Spleen (tissue), 11 donors: ENCODE measurements at regions not wholly inside any gene's neighbourhood (a gene's known extent, or its start where the extent isn't known, plus 50 kb on each side); places are given as distances from the start of the nearest gene placed in this dataset.

Experiments used
- DNase-seq: peaks from one replicate; pipeline ENCODE4 v3.0.0-alpha.2; 2020
- H3K27ac ChIP-seq, 8 donors: fragments of 200-600 bp; sonication (generic) in 7 of 8; 1 replicate in 4 of 8; 2 replicates in 4 of 8; pipeline versions ENCODE4 v1.5.0 to v1.8.0; 2016 to 2021; ENCODE audit warnings: inconsistent platforms in 4 of 8, mild to moderate bottlenecking in 4 of 8, moderate library complexity in 1 of 8
- H3K27me3 ChIP-seq, 7 donors: fragments of 200-600 bp; sonication (generic) in 6 of 7; replicated peaks in 1 of 7; 1 replicate in 4 of 7; 2 replicates in 3 of 7; pipeline versions ENCODE4 v1.5.0 to v1.8.0; 2016 to 2021; ENCODE audit warnings: inconsistent platforms in 3 of 7, mild to moderate bottlenecking in 1 of 7
- H3K36me3 ChIP-seq, 6 donors: fragments of 200-600 bp; sonication (generic) in 5 of 6; 1 replicate in 4 of 6; 2 replicates in 2 of 6; pipeline versions ENCODE4 v1.5.0 to v1.8.0; 2016 to 2021; ENCODE audit warnings: inconsistent platforms in 2 of 6
- H3K4me1 ChIP-seq, 6 donors: fragments of 200-600 bp; sonication (generic) in 5 of 6; 1 replicate in 3 of 6; 2 replicates in 3 of 6; pipeline versions ENCODE4 v1.5.0 to v1.8.0; 2016 to 2021; ENCODE audit warnings: inconsistent platforms in 3 of 6
- H3K4me3 ChIP-seq, 8 donors: fragments of 200-600 bp; sonication (generic) in 7 of 8; 1 replicate in 4 of 8; 2 replicates in 4 of 8; pipeline versions ENCODE4 v1.5.0 to v1.8.0; 2016 to 2021; ENCODE audit warnings: inconsistent platforms in 4 of 8, mild to moderate bottlenecking in 4 of 8, moderate library complexity in 2 of 8
- H3K9me3 ChIP-seq, 8 donors: fragments of 200-600 bp; sonication (generic) in 7 of 8; 1 replicate in 4 of 8; 2 replicates in 4 of 8; pipeline versions ENCODE4 v1.5.0 to v1.8.0; 2016 to 2021; ENCODE audit warnings: inconsistent platforms in 4 of 8
- CTCF ChIP-seq, 11 experiments: fragments of 200-600 bp in 7 of 11; fragments of 450-650 bp in 4 of 11; sonication (generic) in 4 of 11; IDR thresholded peaks in 8 of 11; conservative IDR thresholded peaks in 3 of 11; 1 replicate in 7 of 11; 2 replicates in 4 of 11; pipeline versions ENCODE4 v1.4.0 to v1.8.0; 2016 to 2021; ENCODE audit warnings: antibody characterized with exemption in 11 of 11, inconsistent platforms in 4 of 11, mild to moderate bottlenecking in 1 of 11
- POLR2A ChIP-seq, 3 donors: fragments of 450-650 bp; IDR thresholded peaks; one replicate each; pipeline ENCODE4 v1.5.1; 2017; ENCODE audit warnings: antibody characterized with exemption in 3 of 3, mild to moderate bottlenecking in 1 of 3
- POLR2AphosphoS5 ChIP-seq, 3 donors: sonication (generic); formaldehyde crosslinking; IDR thresholded peaks; one replicate each; pipeline ENCODE4 v1.5.1; 2017; ENCODE audit warnings: antibody characterized with exemption in 3 of 3
- WGBS, 5 donors: extraction: QIAGEN DNeasy Blood & Tissue Kit in 3 of 5; methylation state at CpG; one replicate each; pipeline versions ENCODE4 v1.1.5 to v1.1.7; 2013 to 2018; 5-methylcytosine and 5-hydroxymethylcytosine counted together
- intact Hi-C: fragments of 100-400 bp; cut with DNase I; formaldehyde crosslinking; loops from one replicate; pipeline ENCODE4 v1.15.0; 2023; ENCODE audit warnings: low total_unique reads
- donor health status: healthy with polysubstance abuse.
- donor health status: DM: no; HTN: no; CAD: no; lungs with moderate emphysema.
- donor health status: DM: no; HTN: no; CAD: no.
- donor health status: Bipolar disorder and iron deficiency.
- donor health status: healthy.
- donor health status: DM: no; HTN: no; CAD: no.
- donor health status: DM: yes; HTN: yes; CAD: no.

GRCh38 chr5:56340196-56340980 is 107.3 kb upstream of the ANKRD55 start:
- intact Hi-C loops: no loop called here
- Histone ChIP-seq H3K36me3 (no peaks in the 10 kb centered on the region), H3K9me3 (peaks cover 0 to 10% (median 7%) of the 10 kb centered on the region in 8 donors), H3K27me3 (no peaks in the 10 kb centered on the region), H3K4me3 (no peak overlapping the region), H3K4me1 (peaks cover 0 to 24% (median 6%) of the 10 kb centered on the region in 6 donors), H3K27ac (no peak overlapping the region)
- 85 to 92% (median 87%) methylated on average over 3 of the region's 3 CpGs for WGBS, 5 donors
- DNase-seq: no peak
- TF ChIP-seq CTCF (IDR thresholded peaks at IDR 0.05 in 8 of 11, conservative IDR thresholded peaks at IDR 0.05 in 3 of 11): no peak
- TF ChIP-seq POLR2A (IDR thresholded peaks at IDR 0.05): no peak
- TF ChIP-seq POLR2AphosphoS5 (IDR thresholded peaks at IDR 0.05): no peak

GRCh38 chr5:56339732-56340131 is 106.6 kb upstream of the ANKRD55 start:
- TF ChIP-seq POLR2AphosphoS5 (IDR thresholded peaks at IDR 0.05) (no peak), POLR2A (IDR thresholded peaks at IDR 0.05) (no peak), CTCF (IDR thresholded peaks at IDR 0.05 in 8 of 11, conservative IDR thresholded peaks at IDR 0.05 in 3 of 11) (no peak)
- Histone ChIP-seq H3K36me3 (no peaks in the 10 kb centered on the region), H3K27ac (no peak overlapping the region), H3K4me1 (peaks cover 0 to 18% (median 3%) of the 10 kb centered on the region in 6 donors), H3K4me3 (no peak overlapping the region), H3K27me3 (no peaks in the 10 kb centered on the region), H3K9me3 (peaks cover 0 to 17% (median 13%) of the 10 kb centered on the region in 8 donors)
- no peak for DNase-seq
- intact Hi-C loops: no loop called here
- 82 to 87% (median 86%) methylated on average over 4 of the region's 4 CpGs for WGBS, 5 donors

- DNase-seq: no peak
- no peak overlapping the region for H3K4me3 ChIP-seq
- intact Hi-C loops: no loop called here
- H3K36me3 ChIP-seq: no peaks in the 10 kb centered on the region
- H3K4me1 ChIP-seq: peaks cover 0 to 6% (median 0%) of the 10 kb centered on the region in 6 donors
- WGBS, 5 donors: 81 to 89% (median 84%) methylated on average over 5 of the region's 5 CpGs
- TF ChIP-seq POLR2A (IDR thresholded peaks at IDR 0.05): no peak
- TF ChIP-seq CTCF (IDR thresholded peaks at IDR 0.05 in 8 of 11, conservative IDR thresholded peaks at IDR 0.05 in 3 of 11): no peak
- no peak for TF ChIP-seq POLR2AphosphoS5 (IDR thresholded peaks at IDR 0.05)
- no peak overlapping the region for H3K27ac ChIP-seq
- H3K9me3 ChIP-seq: peaks cover 0 to 23% (median 16%) of the 10 kb centered on the region in 8 donors
- H3K27me3 ChIP-seq: no peaks in the 10 kb centered on the region
Measured at GRCh38 chr5:56337715-56338319, 104.7 kb upstream of the ANKRD55 start.

GRCh38 chr5:56335212-56335611 is 102.1 kb upstream of the ANKRD55 start:
- Histone ChIP-seq H3K27me3 (no peaks in the 10 kb centered on the region), H3K36me3 (no peaks in the 10 kb centered on the region), H3K4me3 (no peak overlapping the region), H3K4me1 (peaks cover 0 to 9% (median 2%) of the 10 kb centered on the region in 6 donors), H3K9me3 (peaks cover 0 to 23% (median 16%) of the 10 kb centered on the region in 8 donors), H3K27ac (no peak overlapping the region)
- no peak for TF ChIP-seq CTCF (IDR thresholded peaks at IDR 0.05 in 8 of 11, conservative IDR thresholded peaks at IDR 0.05 in 3 of 11)
- no peak for TF ChIP-seq POLR2A (IDR thresholded peaks at IDR 0.05)
- TF ChIP-seq POLR2AphosphoS5 (IDR thresholded peaks at IDR 0.05): no peak
- DNase-seq: no peak
- intact Hi-C loops: no loop called here
